ENCODE measurements at regions not wholly inside any gene's neighbourhood (a gene's known extent, or its start where the extent isn't known, plus 50 kb on each side); places are given as distances from the start of the nearest gene placed in this dataset.
A peak's percentile ranks its signal among the peaks of the same experiment; 100 is the strongest.

GRCh38 chr10:128222332-128222849 lies 96.2 kb upstream of the MKI67 start:
- DNase-seq, result no peak

GRCh38 chr10:128230401-128230800 lies 104.2 kb upstream of the MKI67 start:
- no peak for DNase-seq

- no peak for DNase-seq
Measured at GRCh38 chr10:128233422-128233821, 107.2 kb upstream of the MKI67 start.

DNA sequence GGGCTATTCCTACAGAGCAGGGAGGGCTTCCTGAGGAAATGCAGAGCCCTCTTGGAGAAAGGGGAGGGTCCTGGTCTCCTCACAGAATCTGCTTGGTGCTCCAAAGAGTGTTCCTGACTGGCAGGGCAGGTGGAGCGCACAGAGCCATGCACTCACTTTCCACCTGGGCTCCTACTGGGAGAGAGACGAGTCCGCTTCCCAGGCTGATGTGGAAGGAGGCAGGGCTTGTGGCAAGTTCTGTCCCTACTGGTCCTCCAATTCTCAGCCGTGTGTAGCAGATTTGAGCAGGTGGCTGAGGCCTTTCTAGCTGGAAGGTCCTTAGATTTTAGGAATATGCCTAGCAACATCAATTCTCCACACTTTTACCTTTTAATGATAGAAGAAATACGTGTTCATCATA lies 111.5 kb upstream of the MKI67 start:
- DNase-seq, result no peak

GRCh38 chr10:128241023-128241422 lies 114.8 kb upstream of the MKI67 start:
- DNase-seq, result no peak

DNA sequence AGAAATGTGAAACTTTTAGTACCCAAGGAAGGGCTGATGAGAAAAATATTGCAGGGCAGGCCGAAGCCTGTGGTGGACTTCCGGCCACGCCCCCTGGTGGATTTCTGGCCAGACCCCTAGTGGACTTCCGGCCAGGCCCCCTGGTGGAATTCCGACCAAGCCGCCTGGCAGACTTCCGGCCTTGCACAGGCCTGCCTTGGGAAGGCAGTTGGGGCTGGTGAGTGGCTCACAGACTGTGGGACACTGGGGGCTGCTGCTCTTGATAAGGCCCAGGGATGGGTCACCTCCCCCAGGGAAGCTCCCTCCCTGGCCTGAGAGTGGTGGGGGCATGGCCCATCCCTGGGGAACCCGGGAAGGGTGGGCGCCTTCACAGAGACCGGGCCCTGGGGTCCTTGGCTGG lies 116.4 kb upstream of the MKI67 start:
- DNase-seq, result no peak

DNA sequence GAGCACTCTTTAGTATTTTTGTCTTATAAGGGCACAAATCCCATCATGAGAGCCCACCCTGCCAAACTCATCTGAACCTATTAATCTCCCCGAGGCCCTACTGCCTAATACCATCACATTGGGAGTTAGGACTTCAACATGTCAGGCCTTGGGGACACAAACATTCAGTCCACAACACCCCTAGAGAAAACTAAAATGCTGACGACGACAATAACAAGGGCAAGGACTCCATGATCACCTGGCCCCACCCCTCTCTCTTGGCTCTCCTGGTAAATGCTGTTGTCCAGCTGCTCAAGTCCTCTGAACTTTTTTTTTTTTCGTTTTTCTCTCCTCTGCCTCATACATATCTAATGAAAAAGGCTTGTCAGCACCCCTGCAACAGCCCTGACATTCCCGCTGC lies 118.8 kb upstream of the MKI67 start:
- DNase-seq, result no peak

DNA sequence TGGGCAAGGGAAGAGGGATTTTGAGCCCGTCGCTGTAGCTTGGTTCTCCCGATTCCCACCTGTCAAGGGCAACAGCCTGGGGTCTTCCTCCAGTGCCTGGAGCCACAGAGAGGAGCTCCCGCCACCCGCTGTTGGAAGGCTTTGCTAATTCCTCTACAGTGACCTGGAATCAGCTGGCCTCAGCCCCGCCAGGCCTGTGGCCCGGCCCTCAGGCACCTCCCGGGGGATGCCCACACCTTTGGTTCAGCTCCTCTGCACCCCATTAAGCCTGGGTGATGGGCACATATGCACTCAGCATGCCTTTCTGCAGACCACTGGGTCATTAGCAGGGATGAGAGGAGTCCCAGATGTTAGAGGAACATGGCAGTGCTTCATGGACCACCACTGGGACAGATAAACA lies 121.4 kb upstream of the MKI67 start:
- no peak for DNase-seq

DNA sequence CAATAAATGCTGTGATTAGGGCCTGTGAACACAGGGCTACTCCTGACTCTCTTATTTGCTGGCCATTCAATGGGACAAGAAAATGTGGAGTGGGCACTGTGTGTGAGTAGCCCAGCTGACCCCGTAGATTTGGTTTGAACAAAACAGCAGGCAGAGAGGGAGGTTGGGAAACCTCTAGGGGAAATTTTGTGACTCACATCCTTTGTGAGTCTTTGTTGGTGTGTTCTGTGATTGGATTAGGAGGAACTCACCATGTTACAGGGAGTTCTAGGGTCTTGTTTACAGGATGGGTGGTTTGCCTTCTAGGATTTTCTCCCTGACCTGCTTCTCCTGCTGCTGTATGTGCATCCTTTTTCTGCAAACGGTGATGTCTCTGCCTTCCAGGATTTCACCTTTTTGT lies 128.3 kb upstream of the MKI67 start:
- no peak for DNase-seq

DNA sequence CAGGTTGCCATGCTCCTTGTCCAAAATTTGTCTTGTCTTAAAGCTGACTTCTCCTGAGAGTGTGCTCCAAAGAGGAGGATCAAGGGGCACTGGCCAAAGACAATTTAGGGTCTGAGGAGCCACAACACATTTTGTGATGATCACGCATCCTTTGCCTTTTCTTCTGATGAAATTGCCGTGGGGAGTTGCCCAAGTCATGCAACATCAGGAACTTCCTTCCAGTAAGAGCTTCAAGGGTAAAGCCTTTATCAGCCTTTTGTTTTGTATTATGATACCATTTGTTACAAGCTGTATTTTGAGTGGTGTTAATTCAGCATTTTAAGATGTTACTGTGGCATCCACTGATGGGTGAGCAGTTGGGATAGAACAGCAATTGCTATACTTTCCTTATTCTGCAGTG lies 131.2 kb upstream of the MKI67 start:
- no peak for DNase-seq

DNA sequence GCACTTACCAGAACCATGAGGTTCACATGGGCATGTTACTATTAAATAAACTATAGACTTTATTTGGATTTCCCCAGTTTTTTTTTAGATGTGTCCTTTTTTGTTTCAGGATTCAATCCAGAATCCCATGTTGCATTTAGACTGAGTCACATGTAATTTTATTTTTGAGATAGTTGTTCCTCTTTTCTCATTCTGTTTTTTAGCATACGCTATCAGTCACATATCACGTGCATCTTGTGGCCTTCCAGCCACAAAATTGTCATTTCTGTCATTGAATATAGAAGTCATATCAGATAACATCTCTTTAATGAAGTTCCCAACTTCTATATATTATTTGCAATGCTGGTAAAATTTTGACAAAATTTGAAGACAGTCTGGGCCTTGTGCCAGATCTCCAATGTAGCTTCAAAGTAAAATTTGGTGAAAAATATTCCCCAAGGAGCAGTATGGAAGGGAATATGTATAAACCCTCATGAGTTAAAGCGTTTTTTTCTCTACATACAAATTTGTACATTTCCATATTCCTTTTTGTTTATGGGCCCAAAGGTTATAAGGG lies 132.3 kb upstream of the MKI67 start:
- DNase-seq, result no peak

- peak; percentile 75 for DNase-seq
Measured at GRCh38 chr10:128263891-128264688, 137.9 kb upstream of the MKI67 start.

- DNase-seq, result no peak
Measured at GRCh38 chr10:128265596-128265995, 139.4 kb upstream of the MKI67 start.

DNA sequence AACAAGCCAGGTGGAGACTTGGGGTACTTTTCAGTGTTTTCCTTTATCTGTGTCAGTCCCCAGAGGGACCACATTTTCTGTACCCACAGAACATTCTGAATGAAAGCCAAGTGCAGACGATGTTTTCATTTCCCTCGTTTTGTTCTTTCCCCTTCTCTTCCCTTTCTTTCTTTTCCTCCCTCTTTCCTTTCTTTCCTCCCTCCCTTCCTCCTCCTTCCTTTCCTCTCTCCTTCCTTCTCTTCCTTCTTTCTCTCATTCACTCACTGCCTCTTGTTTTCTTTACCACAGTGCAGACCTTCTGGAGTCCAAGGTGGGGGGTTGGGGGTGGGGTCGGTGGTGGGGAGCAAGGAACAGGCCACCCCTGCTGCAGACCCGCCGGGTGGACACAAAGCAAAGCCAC lies 141.4 kb upstream of the MKI67 start:
- DNase-seq, result no peak

GRCh38 chr10:128268015-128268722 lies 141.9 kb upstream of the MKI67 start:
- peak; percentile 63 for DNase-seq

DNA sequence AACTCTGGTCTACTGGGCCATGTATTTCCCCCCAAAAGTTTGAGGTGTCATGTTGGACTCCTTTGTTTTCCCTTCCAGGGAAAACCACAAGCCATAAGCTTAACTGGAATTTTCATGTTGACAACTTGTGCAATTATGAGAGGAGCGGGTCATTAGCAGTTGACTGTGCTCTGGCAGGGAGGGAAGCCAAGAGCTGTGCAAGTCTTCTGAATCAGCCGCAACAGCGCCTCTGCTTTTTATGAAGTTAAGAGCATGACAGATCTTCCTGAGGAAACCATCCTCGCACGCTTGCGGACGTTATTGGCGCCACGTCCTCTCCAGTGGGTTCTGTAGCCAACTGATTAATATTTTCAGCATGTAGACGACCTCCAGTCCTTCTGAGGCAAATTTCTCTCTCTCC lies 148.7 kb upstream of the MKI67 start:
- DNase-seq, result no peak

GRCh38 chr10:128275388-128276177 lies 149.4 kb upstream of the MKI67 start:
- no peak for DNase-seq

DNA sequence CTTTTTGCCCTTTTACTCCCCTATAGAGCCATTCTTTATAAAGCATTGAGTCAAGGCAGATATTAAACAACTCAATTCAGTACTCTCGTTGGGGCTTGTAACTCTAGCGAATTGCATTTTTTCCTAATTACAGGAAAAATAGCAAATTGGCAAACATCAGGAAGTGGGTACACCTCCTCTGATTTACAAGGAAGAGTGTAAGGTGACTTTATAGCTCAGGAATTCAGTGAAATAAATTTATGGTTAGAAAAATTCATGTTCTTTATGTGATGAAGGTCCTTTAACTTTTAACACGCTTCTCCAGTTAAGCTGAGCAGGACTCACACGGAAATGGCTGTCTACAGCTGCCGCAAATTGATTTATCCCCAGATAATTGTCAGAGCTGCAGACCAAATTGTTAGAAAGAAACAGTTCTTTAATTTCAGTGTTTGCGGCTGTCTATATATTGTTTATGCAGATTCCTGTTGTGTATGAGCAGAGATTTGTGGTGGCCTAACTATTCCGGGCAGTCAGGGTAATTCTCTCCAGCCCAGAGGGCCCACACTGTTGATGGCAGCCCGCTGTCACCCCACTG lies 151.1 kb upstream of the MKI67 start:
- no peak for DNase-seq

- DNase-seq, result no peak
Measured at GRCh38 chr10:128278362-128278761, 152.1 kb upstream of the MKI67 start.

- DNase-seq, result no peak
Measured at GRCh38 chr10:128280271-128280670, 154.0 kb upstream of the MKI67 start.

DNA sequence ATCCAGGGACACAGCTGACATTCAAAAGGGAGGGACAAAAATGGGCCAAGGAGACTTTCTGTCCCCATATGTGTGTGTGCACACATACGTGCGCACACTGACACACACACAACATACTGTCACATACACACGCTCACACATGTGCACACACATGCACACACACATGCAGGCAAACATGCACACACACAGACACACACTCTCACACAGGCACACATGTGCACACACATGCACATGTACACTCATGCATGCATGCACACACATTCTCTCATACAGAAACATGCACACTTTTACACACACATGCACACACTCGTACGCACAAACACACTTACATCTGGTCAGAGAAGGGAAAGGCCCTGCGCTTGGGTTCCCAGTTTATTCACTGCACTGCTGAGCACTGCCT lies 155.1 kb upstream of the MKI67 start:
- DNase-seq, result no peak

GRCh38 chr10:128281861-128282260 lies 155.6 kb upstream of the MKI67 start:
- DNase-seq, result no peak

Data from activated CD8-positive, alpha-beta memory T cell treated with anti-CD3 and anti-CD28 coated beads, Interleukin-2, amount 50 U/mL, for 48 hours (primary cell).